ENCODE measurements at regions not wholly inside any gene's neighbourhood (a gene's known extent, or its start where the extent isn't known, plus 50 kb on each side); places are given as distances from the start of the nearest gene placed in this dataset.
"Not testable (repeated sequence)": the region's sequence is repeated elsewhere in the genome, so short reads cannot be mapped to it uniquely, and the experiment has no call there.

DNA sequence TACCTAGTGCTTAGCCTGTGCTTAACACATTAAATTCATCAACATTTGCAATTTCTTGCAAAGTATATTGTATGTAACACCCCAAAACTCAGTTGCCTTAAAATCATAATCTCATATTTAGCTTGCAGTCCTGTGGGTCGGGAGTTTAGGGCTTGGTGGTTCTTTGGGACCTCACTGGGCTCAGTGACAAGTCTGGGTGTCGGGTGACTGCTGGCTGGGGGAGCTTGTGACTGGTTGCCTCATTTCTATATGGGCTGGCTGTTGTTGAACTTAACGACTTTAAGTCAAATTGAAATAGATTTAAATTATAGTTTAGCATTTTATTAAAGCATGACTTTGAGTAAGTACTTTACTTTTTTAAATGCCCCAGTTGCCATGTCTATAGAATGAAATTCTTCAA lies 401.4 kb upstream of the NR3C2 start:
- Histone ChIP-seq H3K27me3 (no peaks in the 10 kb centered on the region), H3K9me3 (no peaks in the 10 kb centered on the region), H3K4me1 (no peaks in the 10 kb centered on the region), H3K4me3 (no peak overlapping the region), H3K36me3 (no peaks in the 10 kb centered on the region), H3K27ac (no peak overlapping the region)
- TF ChIP-seq, protein P1, sequence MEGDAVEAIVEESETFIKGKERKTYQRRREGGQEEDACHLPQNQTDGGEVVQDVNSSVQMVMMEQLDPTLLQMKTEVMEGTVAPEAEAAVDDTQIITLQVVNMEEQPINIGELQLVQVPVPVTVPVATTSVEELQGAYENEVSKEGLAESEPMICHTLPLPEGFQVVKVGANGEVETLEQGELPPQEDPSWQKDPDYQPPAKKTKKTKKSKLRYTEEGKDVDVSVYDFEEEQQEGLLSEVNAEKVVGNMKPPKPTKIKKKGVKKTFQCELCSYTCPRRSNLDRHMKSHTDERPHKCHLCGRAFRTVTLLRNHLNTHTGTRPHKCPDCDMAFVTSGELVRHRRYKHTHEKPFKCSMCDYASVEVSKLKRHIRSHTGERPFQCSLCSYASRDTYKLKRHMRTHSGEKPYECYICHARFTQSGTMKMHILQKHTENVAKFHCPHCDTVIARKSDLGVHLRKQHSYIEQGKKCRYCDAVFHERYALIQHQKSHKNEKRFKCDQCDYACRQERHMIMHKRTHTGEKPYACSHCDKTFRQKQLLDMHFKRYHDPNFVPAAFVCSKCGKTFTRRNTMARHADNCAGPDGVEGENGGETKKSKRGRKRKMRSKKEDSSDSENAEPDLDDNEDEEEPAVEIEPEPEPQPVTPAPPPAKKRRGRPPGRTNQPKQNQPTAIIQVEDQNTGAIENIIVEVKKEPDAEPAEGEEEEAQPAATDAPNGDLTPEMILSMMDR (IDR thresholded peaks at IDR 0.05): no peak
- no peak for TF ChIP-seq POLR2A (IDR thresholded peaks at IDR 0.05)
- no peak for TF ChIP-seq POLR2AphosphoS5 (IDR thresholded peaks at IDR 0.05; ENCODE audit: insufficient read depth in 1 of 2, low read depth in 1 of 2)
- intact Hi-C loops (cut with DNase I): no loop called here
- DNase-seq (ENCODE audit: extremely low spot score in 2 of 2): no peak

DNA sequence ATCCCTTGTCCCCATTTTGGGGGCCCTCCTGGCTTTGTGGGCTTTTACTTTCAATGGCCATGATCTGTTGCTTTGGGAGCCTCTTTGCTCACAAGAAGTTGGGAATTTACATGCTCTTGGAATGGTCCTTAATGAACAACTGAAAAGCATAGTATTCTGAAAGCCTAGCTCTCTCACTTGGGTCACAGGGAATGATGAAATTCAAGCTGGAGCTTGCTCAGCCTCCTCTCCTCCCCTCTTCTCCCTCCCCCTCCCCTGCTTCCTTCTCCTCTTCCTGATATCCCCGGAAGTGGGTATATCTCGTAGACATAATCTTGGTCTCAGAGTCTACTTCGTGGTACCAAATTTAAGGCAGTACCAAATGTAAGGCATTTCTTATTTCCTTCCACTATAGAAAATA lies 400.6 kb upstream of the NR3C2 start:
- H3K27ac ChIP-seq: no peak overlapping the region
- H3K27me3 ChIP-seq: no peaks in the 10 kb centered on the region
- no peaks in the 10 kb centered on the region for H3K36me3 ChIP-seq
- intact Hi-C loops (cut with DNase I): no loop called here
- no peak for TF ChIP-seq POLR2A (IDR thresholded peaks at IDR 0.05)
- TF ChIP-seq POLR2AphosphoS5 (IDR thresholded peaks at IDR 0.05; ENCODE audit: insufficient read depth in 1 of 2, low read depth in 1 of 2): no peak
- TF ChIP-seq, protein P1 (IDR thresholded peaks at IDR 0.05): no peak
- H3K4me1 ChIP-seq: no peaks in the 10 kb centered on the region
- no peak for DNase-seq (ENCODE audit: extremely low spot score in 2 of 2)
- no peaks in the 10 kb centered on the region for H3K9me3 ChIP-seq
- no peak overlapping the region for H3K4me3 ChIP-seq

DNA sequence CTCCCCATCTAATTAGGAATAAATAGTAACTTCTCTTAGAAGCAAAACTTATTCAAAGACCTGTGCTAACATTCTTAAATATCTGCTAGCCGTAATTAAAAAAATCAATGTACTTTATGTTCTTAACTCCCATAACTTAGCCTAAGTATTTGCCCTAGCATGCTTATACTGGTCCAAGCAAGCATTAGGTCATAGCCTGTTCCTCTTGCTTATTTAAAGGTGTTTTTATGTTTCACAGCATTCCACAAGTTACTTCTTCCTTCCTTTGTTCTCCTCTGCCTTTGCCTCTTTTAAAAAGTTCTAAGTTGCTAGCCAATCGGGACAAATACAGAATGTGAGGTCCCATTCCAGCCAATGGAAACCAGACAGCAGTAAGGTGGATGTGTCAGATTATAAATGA lies 395.4 kb upstream of the NR3C2 start:
- DNase-seq (ENCODE audit: extremely low spot score in 2 of 2): not testable (repeated sequence)

DNA sequence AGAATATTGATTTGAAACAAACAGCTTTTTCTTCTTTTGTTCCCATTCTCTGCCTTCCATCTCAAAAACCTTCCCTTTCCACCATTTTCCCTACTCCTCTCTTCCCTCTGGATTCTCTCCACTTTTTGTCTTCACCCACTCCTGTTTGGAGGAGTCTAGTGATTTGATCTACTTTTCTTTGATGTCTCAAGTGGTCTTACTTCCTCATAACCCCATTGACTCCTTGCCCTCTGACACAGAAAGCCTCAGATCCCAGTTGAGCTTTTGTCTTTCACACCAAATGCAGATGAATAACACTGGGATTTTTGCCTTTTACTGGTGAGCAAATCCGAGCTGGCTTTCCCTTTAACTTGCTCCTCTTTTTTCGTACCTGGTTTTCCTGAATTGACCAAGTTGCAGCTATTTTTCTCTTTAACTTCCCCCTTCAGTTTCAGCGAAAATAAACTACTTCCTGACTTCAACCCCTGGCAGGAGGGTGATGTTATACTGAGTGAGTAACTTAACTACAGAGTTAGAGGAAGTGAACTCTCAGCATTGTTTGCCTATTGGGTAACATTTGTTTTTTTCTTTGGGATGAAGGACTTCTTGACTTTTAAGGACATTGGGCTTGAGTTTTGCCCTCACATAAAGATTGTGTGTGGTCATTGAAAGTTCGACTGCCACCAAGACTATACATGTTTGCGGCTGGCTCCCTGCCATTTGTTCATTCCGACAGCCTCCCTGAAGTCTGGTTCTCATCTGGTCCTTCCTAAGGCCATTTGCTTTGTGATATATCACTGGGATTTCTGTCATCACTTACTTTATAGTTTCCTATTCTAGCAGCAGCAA lies 392.8 kb upstream of the NR3C2 start:
- TF ChIP-seq, protein P1 (IDR thresholded peaks at IDR 0.05): no peak
- no peak for TF ChIP-seq POLR2A (IDR thresholded peaks at IDR 0.05)
- no peak for TF ChIP-seq POLR2AphosphoS5 (IDR thresholded peaks at IDR 0.05; ENCODE audit: insufficient read depth in 1 of 2, low read depth in 1 of 2)
- H3K4me3 ChIP-seq: no peak overlapping the region
- H3K27ac ChIP-seq: no peak overlapping the region
- intact Hi-C loops (cut with DNase I): no loop called here
- no peaks in the 10 kb centered on the region for H3K27me3 ChIP-seq
- no peaks in the 10 kb centered on the region for H3K36me3 ChIP-seq
- H3K9me3 ChIP-seq: no peaks in the 10 kb centered on the region
- H3K4me1 ChIP-seq: no peaks in the 10 kb centered on the region
- no peak for DNase-seq (ENCODE audit: extremely low spot score in 2 of 2)

More for the DNA sequence above, 395.4 kb upstream of the NR3C2 start:
- H3K27me3 ChIP-seq; intact Hi-C loops (cut with DNase I); H3K4me3 ChIP-seq; H3K4me1 ChIP-seq; H3K9me3 ChIP-seq; H3K27ac ChIP-seq; H3K36me3 ChIP-seq: not testable (repeated sequence)

DNA sequence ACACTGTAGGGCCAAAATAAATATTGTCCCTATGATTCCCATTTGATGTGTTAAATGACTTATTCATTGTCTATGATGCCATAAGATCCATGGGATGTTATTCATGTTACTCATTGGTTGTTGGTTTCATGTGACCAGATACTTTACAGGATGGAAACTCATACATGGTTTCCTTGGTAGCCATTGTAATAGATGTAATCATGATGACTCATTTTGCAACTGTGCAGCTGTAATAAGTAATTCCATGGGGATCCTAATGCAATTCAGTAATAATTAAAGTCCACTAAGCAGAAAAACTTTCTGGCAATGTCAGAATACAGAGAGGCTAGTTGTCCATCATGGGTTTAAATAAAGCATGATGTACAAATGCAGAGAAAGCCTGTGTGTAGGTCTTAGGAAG lies 389.7 kb upstream of the NR3C2 start:
- H3K4me1 ChIP-seq: no peaks in the 10 kb centered on the region
- intact Hi-C loops (cut with DNase I): no loop called here
- DNase-seq (ENCODE audit: extremely low spot score in 2 of 2): no peak
- no peak for TF ChIP-seq POLR2AphosphoS5 (IDR thresholded peaks at IDR 0.05; ENCODE audit: insufficient read depth in 1 of 2, low read depth in 1 of 2)
- no peak for TF ChIP-seq POLR2A (IDR thresholded peaks at IDR 0.05)
- TF ChIP-seq, protein P1 (IDR thresholded peaks at IDR 0.05): no peak
- no peaks in the 10 kb centered on the region for H3K36me3 ChIP-seq
- no peaks in the 10 kb centered on the region for H3K27me3 ChIP-seq
- no peaks in the 10 kb centered on the region for H3K9me3 ChIP-seq
- H3K27ac ChIP-seq: no peak overlapping the region
- no peak overlapping the region for H3K4me3 ChIP-seq

All from vagina (tissue), 2 donors.